ENCODE measurements at regions not wholly inside any gene's neighbourhood (a gene's known extent, or its start where the extent isn't known, plus 50 kb on each side); places are given as distances from the start of the nearest gene placed in this dataset.

DNA sequence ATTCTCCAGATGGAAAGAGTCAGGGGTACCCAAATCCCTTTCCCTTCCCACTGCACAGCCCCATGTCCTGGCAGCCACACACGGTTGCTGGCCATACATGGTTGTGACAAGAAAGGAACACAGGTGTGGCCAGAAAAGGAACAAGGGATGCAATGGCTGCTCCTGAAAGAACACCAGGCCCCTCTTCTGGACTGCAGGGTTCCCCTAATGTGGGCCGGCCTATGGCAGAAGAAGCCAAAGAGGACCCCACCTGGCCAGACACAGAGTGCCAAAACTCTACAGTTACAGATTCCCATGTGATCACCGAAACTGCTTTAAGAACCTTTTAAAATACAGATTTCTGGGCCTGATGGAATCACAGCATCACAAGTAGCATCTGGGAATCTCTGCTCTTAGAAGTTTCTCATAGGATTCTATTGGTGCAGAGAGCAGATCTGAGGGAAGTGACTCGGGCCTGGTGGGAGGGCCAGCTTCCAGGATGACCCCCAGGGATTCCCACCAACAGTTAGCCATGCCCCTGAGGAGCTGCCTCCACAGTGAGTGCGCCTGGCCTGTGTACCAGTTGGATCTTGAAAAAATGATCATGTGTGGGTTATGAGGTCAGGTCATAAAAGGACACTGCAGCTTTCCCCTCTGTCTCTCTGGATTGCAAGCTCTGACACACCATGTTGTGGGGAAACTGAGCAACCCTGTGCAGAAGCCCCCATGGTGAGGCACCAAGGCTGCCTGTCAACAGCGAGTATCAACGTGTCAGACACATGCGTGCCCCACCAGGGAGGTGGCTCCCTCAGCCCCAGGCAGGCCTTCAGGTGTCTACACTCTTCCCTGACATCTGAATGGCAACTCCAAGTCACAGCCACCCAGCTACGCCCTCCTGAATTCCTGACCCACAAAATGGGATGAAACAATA is 89.6 kb upstream of the LANCL2 start:
- BruUV-seq (replicated peaks), result no TSS peak
- DNase-seq (ENCODE audit: unreplicated experiment), result no peak
- intact Hi-C loops (cut with micrococcal nuclease), result no loop called here
- H3K4me1 Mint-ChIP-seq (ENCODE audit: insufficient read depth, unreplicated experiment), result no peaks in the 10 kb centered on the region
- no peaks in the 10 kb centered on the region for H3K9me3 Mint-ChIP-seq (ENCODE audit: unreplicated experiment)
- peaks cover 20% of the 10 kb centered on the region for H3K27me3 Mint-ChIP-seq (ENCODE audit: insufficient read depth, unreplicated experiment)
- TF ChIP-seq CTCF (IDR thresholded peaks at IDR 0.05; ENCODE audit: unreplicated experiment), result no peak
- ChIA-PET CTCF (interaction anchor here (1.1 to 15.8 kb wide), 3 partner anchors 20 to 140 kb away, joined by 4 to 304 read pairs (median 8); no protein-coding TSS in a partner anchor), POLR2A (no interaction called here)
- H3K27ac Mint-ChIP-seq (ENCODE audit: low read depth, unreplicated experiment), result no peak overlapping the region
- no peak overlapping the region for H3K4me3 Mint-ChIP-seq (ENCODE audit: unreplicated experiment)
- no peaks in the 10 kb centered on the region for H3K36me3 Mint-ChIP-seq (ENCODE audit: insufficient read depth, unreplicated experiment)

- Mint-ChIP-seq H3K4me1 (ENCODE audit: insufficient read depth, unreplicated experiment) (no peaks in the 10 kb centered on the region), H3K36me3 (ENCODE audit: insufficient read depth, unreplicated experiment) (no peaks in the 10 kb centered on the region), H3K9me3 (ENCODE audit: unreplicated experiment) (no peaks in the 10 kb centered on the region), H3K27ac (ENCODE audit: low read depth, unreplicated experiment) (no peak overlapping the region), H3K27me3 (ENCODE audit: insufficient read depth, unreplicated experiment) (peaks cover 20% of the 10 kb centered on the region), H3K4me3 (ENCODE audit: unreplicated experiment) (no peak overlapping the region)
- ChIA-PET POLR2A (no interaction called here), CTCF (interaction anchor here (0.8 to 15.8 kb wide), 11 partner anchors 8 to 503 kb away, joined by 3 to 304 read pairs (median 4); no protein-coding TSS in a partner anchor)
- BruUV-seq (replicated peaks), result no TSS peak
- TF ChIP-seq CTCF (IDR thresholded peaks at IDR 0.05; ENCODE audit: unreplicated experiment), result no peak
- intact Hi-C loops (cut with micrococcal nuclease), result no loop called here
- no peak for DNase-seq (ENCODE audit: unreplicated experiment)
Observed at GRCh38 chr7:55276572-55277295, 88.4 kb upstream of the LANCL2 start.

- intact Hi-C loops (cut with micrococcal nuclease), result no loop called here
- no peak overlapping the region for H3K27ac Mint-ChIP-seq (ENCODE audit: low read depth, unreplicated experiment)
- H3K9me3 Mint-ChIP-seq (ENCODE audit: unreplicated experiment), result no peaks in the 10 kb centered on the region
- no TSS peak for BruUV-seq (replicated peaks)
- no peak overlapping the region for H3K4me3 Mint-ChIP-seq (ENCODE audit: unreplicated experiment)
- H3K36me3 Mint-ChIP-seq (ENCODE audit: insufficient read depth, unreplicated experiment), result no peaks in the 10 kb centered on the region
- peaks cover 20% of the 10 kb centered on the region for H3K27me3 Mint-ChIP-seq (ENCODE audit: insufficient read depth, unreplicated experiment)
- ChIA-PET CTCF (interaction anchor here (0.5 to 15.8 kb wide), 11 partner anchors 9 to 319 kb away, joined by 3 to 304 read pairs (median 4); no protein-coding TSS in a partner anchor), POLR2A (no interaction called here)
- DNase-seq (ENCODE audit: unreplicated experiment), result no peak
- TF ChIP-seq CTCF (IDR thresholded peaks at IDR 0.05; ENCODE audit: unreplicated experiment), result no peak
- H3K4me1 Mint-ChIP-seq (ENCODE audit: insufficient read depth, unreplicated experiment), result no peaks in the 10 kb centered on the region
Observed at GRCh38 chr7:55277916-55278315, 87.2 kb upstream of the LANCL2 start.

- BruUV-seq (replicated peaks), result no TSS peak
- Mint-ChIP-seq H3K27me3 (ENCODE audit: insufficient read depth, unreplicated experiment) (peaks cover 19% of the 10 kb centered on the region), H3K27ac (ENCODE audit: low read depth, unreplicated experiment) (no peak overlapping the region), H3K4me1 (ENCODE audit: insufficient read depth, unreplicated experiment) (no peaks in the 10 kb centered on the region), H3K9me3 (ENCODE audit: unreplicated experiment) (no peaks in the 10 kb centered on the region), H3K36me3 (ENCODE audit: insufficient read depth, unreplicated experiment) (no peaks in the 10 kb centered on the region), H3K4me3 (ENCODE audit: unreplicated experiment) (no peak overlapping the region)
- CTCF ChIA-PET, result interaction anchor here (0.5 to 15.8 kb wide), 7 partner anchors 31 to 318 kb away, joined by 3 to 304 read pairs (median 6); no protein-coding TSS in a partner anchor
- POLR2A ChIA-PET, result no interaction called here
- DNase-seq (ENCODE audit: unreplicated experiment), result no peak
- intact Hi-C loops (cut with micrococcal nuclease), result no loop called here
- TF ChIP-seq CTCF (IDR thresholded peaks at IDR 0.05; ENCODE audit: unreplicated experiment), result no peak
Observed at GRCh38 chr7:55278321-55278720, 86.8 kb upstream of the LANCL2 start.

Data from MCF 10A (cell line).